Right ventricle myocardium superior (tissue), 1 donor: ENCODE measurements at regions not wholly inside any gene's neighbourhood (a gene's known extent, or its start where the extent isn't known, plus 50 kb on each side); places are given as distances from the start of the nearest gene placed in this dataset.

Source experiments
- ATAC-seq: fragments of 200-7000 bp; cut with Tn5 transposase; one replicate; pipeline ENCODE4 v1.9.1; 2020; ENCODE audit warnings: mild to moderate bottlenecking; ENCODE audit not compliant: poor library complexity
- DNase-seq: peaks from one replicate; pipeline ENCODE4 v3.0.0-alpha.2; 2020
- intact Hi-C: fragments of 100-400 bp; cut with DNase I; formaldehyde crosslinking; loops from one replicate; pipeline ENCODE4 v1.11.2; 2022
- donor health status: DM: no; HTN: yes; CAD: no; lungs with severe emphysema.

GRCh38 chr12:105956662-105957457 lies 181.9 kb downstream of the NUAK1 start:
- DNase-seq (no peak), ATAC-seq (peak; percentile 62)
- intact Hi-C loops, result no loop called here

GRCh38 chr12:105960319-105961083 lies 178.3 kb downstream of the NUAK1 start:
- peak; percentile 45 for ATAC-seq
- intact Hi-C loops, result no loop called here

GRCh38 chr12:105961821-105962671 lies 176.7 kb downstream of the NUAK1 start:
- intact Hi-C loops, result no loop called here
- ATAC-seq (no peak), DNase-seq (no peak)

More at GRCh38 chr12:105960319-105961083, 178.3 kb downstream of the NUAK1 start:
- no peak for DNase-seq

GRCh38 chr12:105967038-105967776 lies 171.5 kb downstream of the NUAK1 start:
- intact Hi-C loops, result no loop called here
- DNase-seq, result no peak
- peak; percentile 95 for ATAC-seq

GRCh38 chr12:105968025-105968424 lies 170.7 kb downstream of the NUAK1 start:
- intact Hi-C loops, result no loop called here
- ATAC-seq, result no peak
- DNase-seq, result no peak

- intact Hi-C loops, result no loop called here
- ATAC-seq, result no peak
- DNase-seq, result no peak
Observed at GRCh38 chr12:105970885-105971284, 167.9 kb downstream of the NUAK1 start.

GRCh38 chr12:105974738-105975137 lies 164.0 kb downstream of the NUAK1 start:
- no peak for DNase-seq
- intact Hi-C loops, result no loop called here
- no peak for ATAC-seq

GRCh38 chr12:105975351-105975750 lies 163.4 kb downstream of the NUAK1 start:
- ATAC-seq, result no peak
- intact Hi-C loops, result no loop called here

GRCh38 chr12:105977236-105977635 lies 161.5 kb downstream of the NUAK1 start:
- DNase-seq (no peak), ATAC-seq (no peak)
- intact Hi-C loops, result no loop called here

More at GRCh38 chr12:105975351-105975750, 163.4 kb downstream of the NUAK1 start:
- DNase-seq, result no peak

- intact Hi-C loops, result no loop called here
- ATAC-seq (no peak), DNase-seq (no peak)
Observed at GRCh38 chr12:105977652-105978051, 161.1 kb downstream of the NUAK1 start.

GRCh38 chr12:105978276-105978675 lies 160.5 kb downstream of the NUAK1 start:
- intact Hi-C loops, result no loop called here

GRCh38 chr12:105978686-105979085 lies 160.1 kb downstream of the NUAK1 start:
- DNase-seq (no peak), ATAC-seq (no peak)
- intact Hi-C loops, result no loop called here

More at GRCh38 chr12:105978276-105978675, 160.5 kb downstream of the NUAK1 start:
- DNase-seq (no peak), ATAC-seq (no peak)

GRCh38 chr12:105980085-105980484 lies 158.7 kb downstream of the NUAK1 start:
- no peak for DNase-seq
- ATAC-seq, result no peak
- intact Hi-C loops, result loop anchor here (10.0 kb wide), 1 partner anchor 145 kb away; no protein-coding TSS in a partner anchor

- DNase-seq (no peak), ATAC-seq (no peak)
- intact Hi-C loops, result loop anchor here (10.0 kb wide), 1 partner anchor 144 kb away; no protein-coding TSS in a partner anchor
Observed at GRCh38 chr12:105980533-105980932, 158.2 kb downstream of the NUAK1 start.

GRCh38 chr12:105982022-105982421 lies 156.7 kb downstream of the NUAK1 start:
- peak; percentile 95 for ATAC-seq
- peak; percentile 48 for DNase-seq
- intact Hi-C loops, result loop anchor here (10.0 kb wide), 1 partner anchor 143 kb away; no protein-coding TSS in a partner anchor

GRCh38 chr12:105983622-105984320 lies 155.0 kb downstream of the NUAK1 start:
- ATAC-seq, result no peak
- intact Hi-C loops, result loop anchor here (10.0 kb wide), 1 partner anchor 141 kb away; no protein-coding TSS in a partner anchor
- DNase-seq, result no peak

GRCh38 chr12:105985383-105985782 lies 153.4 kb downstream of the NUAK1 start:
- ATAC-seq (no peak), DNase-seq (no peak)
- intact Hi-C loops, result loop anchor here (10.0 kb wide), 1 partner anchor 139 kb away; no protein-coding TSS in a partner anchor
